Tibial nerve (tissue), 4 donors: ENCODE measurements at regions not wholly inside any gene's neighbourhood (a gene's known extent, or its start where the extent isn't known, plus 50 kb on each side); places are given as distances from the start of the nearest gene placed in this dataset.

ENCODE experiments used
- DNase-seq, 2 donors: peaks; one replicate each; pipeline ENCODE4 v3.0.0-alpha.2; 2019; ENCODE audit warnings: low spot score in 2 of 2
- H3K27ac ChIP-seq, 4 donors: fragments of 200-600 bp; sonication (generic) in 3 of 4; one replicate each; pipeline ENCODE4 v1.5.1; 2017 to 2019; ENCODE audit warnings: mild to moderate bottlenecking in 1 of 4
- H3K27me3 ChIP-seq, 2 donors: fragments of 200-600 bp; sonication (generic) in 1 of 2; one replicate each; pipeline versions ENCODE4 v1.5.1 to v1.6.0; 2017 to 2019
- H3K36me3 ChIP-seq, 3 donors: fragments of 200-600 bp; sonication (generic); one replicate each; pipeline ENCODE4 v1.5.1; 2018 to 2019
- H3K4me1 ChIP-seq, 4 donors: fragments of 200-600 bp; sonication (generic) in 3 of 4; one replicate each; pipeline ENCODE4 v1.5.1; 2017 to 2019
- H3K4me3 ChIP-seq, 4 donors: fragments of 200-600 bp; sonication (generic) in 3 of 4; one replicate each; pipeline ENCODE4 v1.5.1; 2017 to 2019; ENCODE audit warnings: mild to moderate bottlenecking in 1 of 4, moderate library complexity in 1 of 4
- H3K9me3 ChIP-seq, 4 donors: fragments of 200-600 bp; sonication (generic) in 3 of 4; one replicate each; pipeline ENCODE4 v1.5.1; 2017 to 2019
- EP300 ChIP-seq, 2 donors: sonication (generic); formaldehyde crosslinking; IDR thresholded peaks; one replicate each; pipeline ENCODE4 v1.6.1; 2017; ENCODE audit warnings: antibody characterized with exemption in 2 of 2, mild to moderate bottlenecking in 1 of 2
- POLR2A ChIP-seq, 2 donors: fragments of 450-650 bp; IDR thresholded peaks; one replicate each; pipeline ENCODE4 v1.6.1; 2017; ENCODE audit warnings: antibody characterized with exemption in 2 of 2, mild to moderate bottlenecking in 2 of 2, moderate library complexity in 2 of 2
- WGBS, 2 donors: methylation state at CpG; one replicate each; pipeline ENCODE4 v1.1.5; 2018; 5-methylcytosine and 5-hydroxymethylcytosine counted together
- TF ChIP-seq, protein P1 (sequence below), 5 experiments: fragments of 200-600 bp in 3 of 5; fragments of 450-650 bp in 2 of 5; sonication (generic) in 3 of 5; IDR thresholded peaks; one replicate each; pipeline ENCODE4 v1.5.1; 2016 to 2019; ENCODE audit warnings: antibody characterized with exemption in 5 of 5, mild to moderate bottlenecking in 3 of 5, moderate library complexity in 2 of 5

DNA sequence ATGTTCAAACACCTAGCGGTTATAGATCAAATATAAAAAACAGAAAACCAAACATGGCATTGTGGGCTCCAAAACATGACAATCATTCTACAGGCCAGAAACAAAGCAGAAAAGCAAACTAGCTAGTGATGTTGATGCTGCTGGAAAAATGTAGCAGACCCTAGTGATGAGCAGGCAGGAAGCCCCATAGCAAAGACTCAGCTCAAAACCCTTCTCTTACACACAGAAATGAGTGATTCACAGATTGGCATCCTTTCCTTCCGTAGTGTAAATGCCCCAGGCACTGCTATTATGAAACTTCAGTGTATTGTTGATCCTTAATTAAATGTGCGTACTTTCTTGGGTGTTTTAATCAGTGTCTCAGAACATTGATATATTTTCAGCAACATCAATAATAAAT lies 425.1 kb downstream of the UTRN start:
- no peaks in the 10 kb centered on the region for H3K27me3 ChIP-seq
- H3K36me3 ChIP-seq = peaks cover 0 to 12% (median 0%) of the 10 kb centered on the region in 3 donors
- WGBS, 2 donors = 88 to 99% methylated on average over 3 of the region's 3 CpGs
- no peak overlapping the region for H3K4me3 ChIP-seq
- TF ChIP-seq, protein P1, sequence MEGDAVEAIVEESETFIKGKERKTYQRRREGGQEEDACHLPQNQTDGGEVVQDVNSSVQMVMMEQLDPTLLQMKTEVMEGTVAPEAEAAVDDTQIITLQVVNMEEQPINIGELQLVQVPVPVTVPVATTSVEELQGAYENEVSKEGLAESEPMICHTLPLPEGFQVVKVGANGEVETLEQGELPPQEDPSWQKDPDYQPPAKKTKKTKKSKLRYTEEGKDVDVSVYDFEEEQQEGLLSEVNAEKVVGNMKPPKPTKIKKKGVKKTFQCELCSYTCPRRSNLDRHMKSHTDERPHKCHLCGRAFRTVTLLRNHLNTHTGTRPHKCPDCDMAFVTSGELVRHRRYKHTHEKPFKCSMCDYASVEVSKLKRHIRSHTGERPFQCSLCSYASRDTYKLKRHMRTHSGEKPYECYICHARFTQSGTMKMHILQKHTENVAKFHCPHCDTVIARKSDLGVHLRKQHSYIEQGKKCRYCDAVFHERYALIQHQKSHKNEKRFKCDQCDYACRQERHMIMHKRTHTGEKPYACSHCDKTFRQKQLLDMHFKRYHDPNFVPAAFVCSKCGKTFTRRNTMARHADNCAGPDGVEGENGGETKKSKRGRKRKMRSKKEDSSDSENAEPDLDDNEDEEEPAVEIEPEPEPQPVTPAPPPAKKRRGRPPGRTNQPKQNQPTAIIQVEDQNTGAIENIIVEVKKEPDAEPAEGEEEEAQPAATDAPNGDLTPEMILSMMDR (IDR thresholded peaks at IDR 0.05) = no peak
- no peak for TF ChIP-seq EP300 (IDR thresholded peaks at IDR 0.05)
- no peak for DNase-seq
- no peaks in the 10 kb centered on the region for H3K9me3 ChIP-seq
- H3K27ac ChIP-seq = no peak overlapping the region
- peaks cover 0 to 5% (median 0%) of the 10 kb centered on the region in 4 donors for H3K4me1 ChIP-seq

DNA sequence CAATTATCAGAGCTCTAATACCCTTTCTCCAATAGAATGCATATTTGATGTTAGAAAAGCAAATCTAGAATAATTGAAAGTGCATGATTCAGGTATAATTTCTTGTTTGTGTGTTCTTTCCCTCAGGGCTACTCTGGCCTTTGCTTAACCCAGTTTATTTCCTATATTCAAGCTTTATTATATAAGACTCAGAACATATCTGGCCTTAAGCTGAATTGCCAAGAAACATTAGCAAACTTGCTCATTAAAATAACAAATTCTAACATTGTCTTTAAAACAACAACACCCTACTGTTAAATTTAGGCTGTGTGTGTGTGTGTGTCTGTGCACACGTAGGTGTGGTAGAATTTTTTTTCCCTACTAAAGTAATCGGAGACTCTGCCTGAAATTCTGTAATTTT lies 426.5 kb downstream of the UTRN start:
- 71 to 91% methylated on average over 2 of the region's 2 CpGs for WGBS, 2 donors
- TF ChIP-seq, protein P1 (IDR thresholded peaks at IDR 0.05) = no peak
- TF ChIP-seq EP300 (IDR thresholded peaks at IDR 0.05) (no peak), POLR2A (IDR thresholded peaks at IDR 0.05) (no peak)
- Histone ChIP-seq H3K36me3 (peaks cover 0 to 8% (median 0%) of the 10 kb centered on the region in 3 donors), H3K4me3 (no peak overlapping the region), H3K27ac (no peak overlapping the region), H3K4me1 (peaks cover 0 to 13% (median 0%) of the 10 kb centered on the region in 4 donors), H3K27me3 (no peaks in the 10 kb centered on the region), H3K9me3 (no peaks in the 10 kb centered on the region)
- DNase-seq = no peak

DNA sequence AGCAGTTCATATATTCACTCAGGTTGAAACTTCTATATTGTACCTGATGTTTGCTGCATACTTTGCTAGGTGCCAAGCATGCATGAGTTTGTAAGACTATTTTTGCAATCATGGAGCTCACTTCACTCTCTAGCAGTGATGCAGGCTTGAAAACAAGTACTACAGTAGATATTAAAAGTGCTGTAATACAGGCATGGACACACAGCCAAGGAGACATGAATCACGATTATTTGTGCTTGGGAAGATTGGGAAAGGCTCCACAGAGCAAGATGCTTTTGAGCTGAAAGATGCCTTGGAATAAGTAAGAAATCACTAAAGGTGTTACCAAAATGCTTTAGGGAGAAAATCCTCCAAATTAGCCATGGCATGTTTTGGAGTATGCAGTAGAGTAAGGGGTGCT lies 427.4 kb downstream of the UTRN start:
- no peak overlapping the region for H3K27ac ChIP-seq
- no peaks in the 10 kb centered on the region for H3K27me3 ChIP-seq
- no peak for DNase-seq
- no peak overlapping the region for H3K4me3 ChIP-seq
- peaks cover 0 to 19% (median 2%) of the 10 kb centered on the region in 4 donors for H3K4me1 ChIP-seq
- WGBS, 2 donors = 56 to 65% methylated on average over 1 of the region's 1 CpG
- H3K36me3 ChIP-seq = peaks cover 0 to 8% (median 0%) of the 10 kb centered on the region in 3 donors
- TF ChIP-seq EP300 (IDR thresholded peaks at IDR 0.05) (no peak), POLR2A (IDR thresholded peaks at IDR 0.05) (no peak)
- TF ChIP-seq, protein P1 (IDR thresholded peaks at IDR 0.05) = no peak
- H3K9me3 ChIP-seq = no peaks in the 10 kb centered on the region

DNA sequence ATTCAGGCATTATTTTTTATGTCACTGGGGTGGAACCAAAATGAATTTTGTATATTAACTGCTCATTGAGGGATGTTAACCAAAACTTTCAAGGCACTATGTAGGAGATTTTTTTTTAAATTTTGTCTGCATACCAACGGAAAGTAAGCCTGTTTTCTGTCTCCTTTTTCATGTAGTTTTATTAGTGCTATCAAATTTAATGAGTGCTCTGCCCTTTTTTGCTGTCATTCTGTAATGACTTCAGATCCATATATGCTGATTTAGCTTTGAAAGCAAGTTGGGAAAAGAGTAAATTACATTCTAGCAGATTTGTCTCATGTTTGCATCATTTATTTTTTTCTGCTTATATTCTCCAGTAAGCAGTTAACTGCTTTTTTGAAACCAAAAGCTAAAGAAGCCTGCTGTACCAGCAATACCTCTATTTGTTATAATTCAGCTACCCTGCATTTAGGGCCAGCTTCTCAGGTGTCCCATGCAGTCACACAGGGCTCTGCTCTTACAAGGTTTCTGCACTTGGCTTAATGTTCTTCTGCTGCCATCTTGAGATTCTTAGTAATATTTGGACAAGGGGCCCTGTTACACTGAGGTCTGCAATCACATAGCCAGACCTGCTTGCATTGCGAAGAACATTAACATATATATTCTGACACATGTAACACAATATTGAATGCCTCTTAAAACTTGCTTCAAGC lies 429.0 kb downstream of the UTRN start:
- H3K4me3 ChIP-seq = no peak overlapping the region
- DNase-seq = no peak
- peaks cover 0 to 19% (median 2%) of the 10 kb centered on the region in 4 donors for H3K4me1 ChIP-seq
- no peaks in the 10 kb centered on the region for H3K9me3 ChIP-seq
- TF ChIP-seq EP300 (IDR thresholded peaks at IDR 0.05) (no peak), POLR2A (IDR thresholded peaks at IDR 0.05) (no peak)
- TF ChIP-seq, protein P1 (IDR thresholded peaks at IDR 0.05) = no peak
- peaks cover 0 to 4% (median 0%) of the 10 kb centered on the region in 3 donors for H3K36me3 ChIP-seq
- 83 to 88% methylated on average over 2 of the region's 2 CpGs for WGBS, 2 donors
- H3K27me3 ChIP-seq = no peaks in the 10 kb centered on the region
- no peak overlapping the region for H3K27ac ChIP-seq

DNA sequence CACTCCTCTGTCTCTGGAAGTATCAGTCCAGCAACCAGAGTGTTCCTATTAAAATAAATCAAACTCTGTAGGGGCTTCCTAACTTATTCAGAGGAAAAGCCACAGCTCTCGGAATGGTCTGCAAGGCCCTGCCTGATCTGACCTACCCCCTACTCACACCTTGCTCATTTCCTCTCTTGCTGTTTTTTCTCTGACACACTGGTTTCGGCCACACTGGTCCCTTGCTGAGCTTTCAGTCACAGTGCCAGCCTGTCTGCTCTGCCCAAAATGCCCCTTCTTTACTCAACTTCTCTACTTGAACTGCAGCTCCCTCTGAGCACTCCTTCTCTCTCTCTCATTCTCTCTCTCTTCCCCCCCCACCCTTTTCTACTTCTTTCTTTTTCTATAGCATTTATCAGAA lies 430.2 kb downstream of the UTRN start:
- H3K27me3 ChIP-seq = no peaks in the 10 kb centered on the region
- no peak overlapping the region for H3K27ac ChIP-seq
- DNase-seq = no peak
- TF ChIP-seq POLR2A (IDR thresholded peaks at IDR 0.05) = no peak
- TF ChIP-seq, protein P1 (IDR thresholded peaks at IDR 0.05) = no peak
- no peak for TF ChIP-seq EP300 (IDR thresholded peaks at IDR 0.05)
- 77 to 84% methylated on average over 2 of the region's 2 CpGs for WGBS, 2 donors
- no peak overlapping the region for H3K4me3 ChIP-seq
- peaks cover 0 to 19% (median 2%) of the 10 kb centered on the region in 4 donors for H3K4me1 ChIP-seq
- no peaks in the 10 kb centered on the region for H3K9me3 ChIP-seq
- peaks cover 0 to 16% (median 0%) of the 10 kb centered on the region in 3 donors for H3K36me3 ChIP-seq
